ENCODE measurements at regions not wholly inside any gene's neighbourhood (a gene's known extent, or its start where the extent isn't known, plus 50 kb on each side); places are given as distances from the start of the nearest gene placed in this dataset.

- H2AFZ ChIP-seq (ENCODE audit: low read depth, low read length): no peak overlapping the region
- DNase-seq (ENCODE audit: low read depth, low spot score) (no peak), FAIRE-seq (no peak)
- TF ChIP-seq POLR2AphosphoS5 (IDR thresholded peaks at IDR 0.05; ENCODE audit: insufficient read depth, low read depth, low read length) (no peak), GATA2 (IDR thresholded peaks at IDR 0.05; ENCODE audit: insufficient read depth, insufficient read length, low read depth, low read length) (no peak), EZH2 (IDR thresholded peaks at IDR 0.05; ENCODE audit: borderline replicate concordance, low read depth, low read length, severe bottlenecking) (no peak), POLR2A (IDR thresholded peaks at IDR 0.05; ENCODE audit: low read depth, low read length) (no peak)
- H3K27ac ChIP-seq (ENCODE audit: insufficient read depth, low read depth, low read length): no peak overlapping the region
- H3K9ac ChIP-seq (replicated peaks; ENCODE audit: extremely low read depth, insufficient read depth, low read length): no peak overlapping the region
- dilution Hi-C loops (cut with MboI; ENCODE audit: extremely low pct_ligation_motif_present, low sequenced_read_pairs): no loop called here
- H3K4me3 ChIP-seq (replicated peaks in 1 of 3; ENCODE audit: insufficient read depth in 1 of 3, low read depth in 1 of 3, low read length in 3 of 3): no peak overlapping the region
- no peaks in the 10 kb centered on the region for H3K27me3 ChIP-seq (ENCODE audit: control insufficient read depth in 2 of 2, insufficient read depth in 2 of 2, low read length in 2 of 2)
- no peaks in the 10 kb centered on the region for H3K79me2 ChIP-seq (ENCODE audit: control insufficient read depth, insufficient read depth, low read length)
- H3K9me1 ChIP-seq (replicated peaks; ENCODE audit: control insufficient read depth, extremely low read depth, insufficient read depth, low read length): no peaks in the 10 kb centered on the region
- no peak overlapping the region for H3K4me2 ChIP-seq (ENCODE audit: insufficient read depth, low read length)
- CTCF ChIA-PET: no interaction called here
- no TSS peak for BruUV-seq (replicated peaks)
- POLR2A ChIA-PET: no interaction called here
- no peaks in the 10 kb centered on the region for H3K36me3 ChIP-seq (ENCODE audit: control insufficient read depth in 2 of 2, extremely low read depth in 1 of 2, insufficient read depth in 2 of 2, low read length in 2 of 2)
- H3K4me1 ChIP-seq (ENCODE audit: control insufficient read depth, extremely low read depth, insufficient read depth, low read length): no peaks in the 10 kb centered on the region
- no peaks in the 10 kb centered on the region for H3K9me3 ChIP-seq (replicated peaks; ENCODE audit: control insufficient read depth, insufficient read depth, low read length)
- intact Hi-C loops (cut with micrococcal nuclease): no loop called here
- H4K20me1 ChIP-seq (replicated peaks; ENCODE audit: control insufficient read depth, extremely low read depth, insufficient read depth, low read length): no peaks in the 10 kb centered on the region
Measured at GRCh38 chr7:24119852-24120251, 164.1 kb upstream of the NPY start.

GRCh38 chr7:24123076-24123475, 160.9 kb upstream of the NPY start:
- no peak overlapping the region for H2AFZ ChIP-seq (ENCODE audit: low read depth, low read length)
- BruUV-seq (replicated peaks): no TSS peak
- DNase-seq (ENCODE audit: low read depth, low spot score): no peak
- no peak overlapping the region for H3K27ac ChIP-seq (ENCODE audit: insufficient read depth, low read depth, low read length)
- H3K9ac ChIP-seq (replicated peaks; ENCODE audit: extremely low read depth, insufficient read depth, low read length): no peak overlapping the region
- ChIA-PET CTCF (no interaction called here), POLR2A (no interaction called here)
- no peak for FAIRE-seq
- H3K4me2 ChIP-seq (ENCODE audit: insufficient read depth, low read length): no peak overlapping the region
- intact Hi-C loops (cut with micrococcal nuclease): no loop called here
- no peak overlapping the region for H3K4me3 ChIP-seq (replicated peaks in 1 of 3; ENCODE audit: insufficient read depth in 1 of 3, low read depth in 1 of 3, low read length in 3 of 3)
- no peaks in the 10 kb centered on the region for H3K36me3 ChIP-seq (ENCODE audit: control insufficient read depth in 2 of 2, extremely low read depth in 1 of 2, insufficient read depth in 2 of 2, low read length in 2 of 2)
- no peaks in the 10 kb centered on the region for H3K79me2 ChIP-seq (ENCODE audit: control insufficient read depth, insufficient read depth, low read length)
- TF ChIP-seq CTCF (IDR thresholded peaks at IDR 0.05; ENCODE audit: extremely low read depth in 1 of 2, insufficient read depth in 1 of 2, low read depth in 1 of 2, low read length in 2 of 2) (no peak), JUN (IDR thresholded peaks at IDR 0.05; ENCODE audit: borderline replicate concordance, insufficient read depth, insufficient read length, low read depth) (no peak), MYC (IDR thresholded peaks at IDR 0.05; ENCODE audit: low read depth, low read length) (no peak), MAX (IDR thresholded peaks at IDR 0.05; ENCODE audit: insufficient read depth, insufficient read length) (no peak), POLR2AphosphoS5 (IDR thresholded peaks at IDR 0.05; ENCODE audit: insufficient read depth, low read depth, low read length) (no peak), GATA2 (IDR thresholded peaks at IDR 0.05; ENCODE audit: insufficient read depth, insufficient read length, low read depth, low read length) (no peak), POLR2A (IDR thresholded peaks at IDR 0.05; ENCODE audit: low read depth, low read length) (no peak), FOS (IDR thresholded peaks at IDR 0.05; ENCODE audit: borderline replicate concordance, insufficient read depth, low read length) (no peak)
- H4K20me1 ChIP-seq (replicated peaks; ENCODE audit: control insufficient read depth, extremely low read depth, insufficient read depth, low read length): no peaks in the 10 kb centered on the region
- H3K4me1 ChIP-seq (ENCODE audit: control insufficient read depth, extremely low read depth, insufficient read depth, low read length): no peaks in the 10 kb centered on the region
- no peaks in the 10 kb centered on the region for H3K9me1 ChIP-seq (replicated peaks; ENCODE audit: control insufficient read depth, extremely low read depth, insufficient read depth, low read length)
- H3K9me3 ChIP-seq (replicated peaks; ENCODE audit: control insufficient read depth, insufficient read depth, low read length): no peaks in the 10 kb centered on the region
- dilution Hi-C loops (cut with MboI; ENCODE audit: extremely low pct_ligation_motif_present, low sequenced_read_pairs): no loop called here
- H3K27me3 ChIP-seq (ENCODE audit: control insufficient read depth in 2 of 2, insufficient read depth in 2 of 2, low read length in 2 of 2): no peaks in the 10 kb centered on the region

Measured in endothelial cell of umbilical vein (primary cell).